GM12878 (cell line): ENCODE measurements at regions not wholly inside any gene's neighbourhood (a gene's known extent, or its start where the extent isn't known, plus 50 kb on each side); places are given as distances from the start of the nearest gene placed in this dataset.

Experiments used
- ATAC-seq: fragments of 200-7000 bp; cut with Tn5 transposase; 3 replicates; pipeline ENCODE4 v1.9.1; 2020; ENCODE audit warnings: mild to moderate bottlenecking, moderate library complexity
- BruUV-seq: library from RNA; stranded (reverse); fragments of 400-500 nt; replicated peaks from 2 replicates; lab custom pipeline; 2021; lab: Mats Ljungman, UMichigan
- CTCF ChIA-PET: fragments of 300-600 bp; sonication (Branson Sonifier 250); formaldehyde crosslinking; extraction: SDS; loops from one replicate; lab custom pipeline; 2021; ENCODE audit warnings: inconsistent platforms; lab: Yijun Ruan, JAX
- POLR2A ChIA-PET: fragments of 350-600 bp; formaldehyde crosslinking; extraction: SDS; loops from one replicate; lab custom pipeline; 2021; ENCODE audit warnings: inconsistent platforms; lab: Charles Lee
- RAD21 ChIA-PET: fragments of 300-600 bp; sonication (Branson Sonifier 250); formaldehyde crosslinking; loops from one replicate; lab custom pipeline; 2023; ENCODE audit warnings: antibody characterized with exemption; ENCODE audit not compliant: unreplicated experiment; lab: Charles Lee
- SMC1A ChIA-PET: fragments of 300-600 bp; sonication (Branson Sonifier 250); formaldehyde crosslinking; loops from one replicate; lab custom pipeline; 2023; ENCODE audit not compliant: unreplicated experiment, uncharacterized antibody; lab: Charles Lee
- DNase-seq: peaks from one replicate; pipeline ENCODE4 v3.0.0-alpha.2; 2011; ENCODE audit warnings: low read depth, low spot score
- FAIRE-seq: peaks from 3 replicates; lab custom pipeline; 2011; peaks lifted over from hg19 to GRCh38; lab: Jason Lieb, UNC
- H2AFZ ChIP-seq: 2 replicates; pipeline ENCODE4 v1.6.0; 2011; ENCODE audit warnings: low read depth, low read length, control low read depth; ENCODE audit not compliant: control insufficient read depth
- H3K27ac ChIP-seq: 2 replicates; pipeline ENCODE4 v1.5.1; 2011; ENCODE audit warnings: control low read depth; ENCODE audit not compliant: control insufficient read depth, insufficient read depth
- H3K27me3 ChIP-seq, 2 experiments: replicated peaks in 1 of 2; 2 replicates each; pipeline versions ENCODE4 v1.6.0 to v1.6.1; 2011; ENCODE audit warnings: low read length in 1 of 2; ENCODE audit not compliant: control insufficient read depth in 2 of 2, insufficient read depth in 2 of 2
- H3K36me3 ChIP-seq, 2 experiments: 2 replicates each; pipeline ENCODE4 v1.5.1; 2011; ENCODE audit warnings: low read length in 1 of 2; ENCODE audit not compliant: control insufficient read depth in 2 of 2, insufficient read depth in 2 of 2
- H3K4me1 ChIP-seq: 2 replicates; pipeline ENCODE4 v1.6.1; 2011; ENCODE audit warnings: mild to moderate bottlenecking, low read length, moderate library complexity, mixed read lengths; ENCODE audit not compliant: control insufficient read depth, insufficient read depth
- H3K4me2 ChIP-seq: 2 replicates; pipeline ENCODE4 v1.6.0; 2011; ENCODE audit warnings: control low read depth; ENCODE audit not compliant: control insufficient read depth, insufficient read depth
- H3K4me3 ChIP-seq: fragments of 200-600 bp; sonication (generic); 2 replicates; pipeline ENCODE4 v1.5.1; 2016
- H3K79me2 ChIP-seq: 2 replicates; pipeline ENCODE4 v1.6.0; 2011; ENCODE audit warnings: low read length; ENCODE audit not compliant: control insufficient read depth, insufficient read depth
- H3K9ac ChIP-seq: 2 replicates; pipeline ENCODE4 v1.8.0; 2011; ENCODE audit warnings: low read length, control low read depth, mixed read lengths; ENCODE audit not compliant: control insufficient read depth, insufficient read depth
- H3K9me3 ChIP-seq: replicated peaks from 3 replicates; pipeline ENCODE4 v1.5.1; 2011; ENCODE audit warnings: mild to moderate bottlenecking, low read length; ENCODE audit not compliant: control insufficient read depth, insufficient read depth
- H4K20me1 ChIP-seq: 2 replicates; pipeline ENCODE4 v1.6.0; 2011; ENCODE audit not compliant: control insufficient read depth, insufficient read depth
- CHD4 ChIP-seq: fragments of 200-600 bp; sonication (generic); IDR thresholded peaks from 2 replicates; pipeline ENCODE4 v1.6.1; 2016; ENCODE audit warnings: mild to moderate bottlenecking
- E4F1 ChIP-seq: fragments of 450-650 bp; IDR thresholded peaks from 2 replicates; pipeline ENCODE4 v1.6.1; 2018; ENCODE audit warnings: borderline replicate concordance, mild to moderate bottlenecking; ENCODE audit not compliant: partially characterized antibody
- IRF4 ChIP-seq: IDR thresholded peaks from 2 replicates; pipeline ENCODE4 v1.6.1; 2011; ENCODE audit warnings: low read depth, low read length
- SKIL ChIP-seq: fragments of 450-650 bp; IDR thresholded peaks from 2 replicates; pipeline ENCODE4 v1.6.1; 2017; ENCODE audit warnings: mild to moderate bottlenecking, low read depth, inconsistent platforms; ENCODE audit not compliant: poor library complexity, severe bottlenecking
- SP1 ChIP-seq: IDR thresholded peaks from one replicate; pipeline ENCODE4 v1.6.1; 2011; ENCODE audit warnings: low read depth, low read length
- TCF12 ChIP-seq: IDR thresholded peaks from 2 replicates; pipeline ENCODE4 v1.6.1; 2011; ENCODE audit warnings: low read depth, mild to moderate bottlenecking, low read length
- TCF3 ChIP-seq: IDR thresholded peaks from 2 replicates; pipeline ENCODE4 v1.6.1; 2012; ENCODE audit warnings: low read depth, mild to moderate bottlenecking, low read length, borderline replicate concordance; ENCODE audit not compliant: insufficient read depth
- WRNIP1 ChIP-seq: IDR thresholded peaks from 2 replicates; pipeline ENCODE4 v1.6.1; 2011; ENCODE audit warnings: low read depth, low read length, improper control_type of control experiment, borderline replicate concordance
- ZNF687 ChIP-seq: fragments of 450-650 bp; IDR thresholded peaks from 2 replicates; pipeline ENCODE4 v1.6.1; 2017; ENCODE audit warnings: mild to moderate bottlenecking, moderate library complexity
- WGBS: methylation state at CpG from one replicate; pipeline ENCODE4 v1.1.6; 2016; ENCODE audit warnings: low lambda C conversion rate; ENCODE audit not compliant: insufficient replicate concordance, insufficient coverage; ENCODE audit errors: missing lambda C conversion rate; 5-methylcytosine and 5-hydroxymethylcytosine counted together
- in situ Hi-C: fragments of 300-500 bp; cut with MboI; formaldehyde crosslinking; loops from 9 replicates; pipeline ENCODE4 v1.14.3; 2018; ENCODE audit warnings: mixed read lengths
- intact Hi-C: fragments of 100-400 bp; cut with micrococcal nuclease; formaldehyde crosslinking; loops from one replicate; pipeline ENCODE4 v1.14.2; 2022; ENCODE audit not compliant: unreplicated experiment

- no peak for TF ChIP-seq WRNIP1
- TF ChIP-seq TCF12, result no peak
- TF ChIP-seq TCF3, result no peak
- no peak for TF ChIP-seq SKIL
- TF ChIP-seq CHD4, result no peak
These were observed 346.5 kb downstream of the TMEM135 start (continued) for GRCh38 chr11:87384078-87384729.

GRCh38 chr11:87374038-87374807 lies 336.5 kb downstream of the TMEM135 start:
- no peak overlapping the region for H3K4me3 ChIP-seq
- no peak for FAIRE-seq
- in situ Hi-C loops (loop anchor here (25.0 kb wide), 1 partner anchor 1513 kb away; no protein-coding TSS in a partner anchor), intact Hi-C loops (no loop called here)
- WGBS, result 1% methylated on average over 4 of the region's 4 CpGs
- BruUV-seq, result no TSS peak
- H3K4me1 ChIP-seq, result no peaks in the 10 kb centered on the region
- POLR2A ChIA-PET, result no interaction called here
- no peaks in the 10 kb centered on the region for H3K36me3 ChIP-seq
- H3K9me3 ChIP-seq, result no peaks in the 10 kb centered on the region
- RAD21 ChIA-PET, result no interaction called here
- no peak for ATAC-seq
- H3K27me3 ChIP-seq, result peaks cover 0 to 1% of the 10 kb centered on the region in 2 experiments; a peak in 2 of 4 replicates
- H4K20me1 ChIP-seq, result no peaks in the 10 kb centered on the region
- no peak overlapping the region for H2AFZ ChIP-seq
- no peak for DNase-seq
- no peaks in the 10 kb centered on the region for H3K79me2 ChIP-seq
- H3K9ac ChIP-seq, result no peak overlapping the region
- no peak overlapping the region for H3K4me2 ChIP-seq
- SMC1A ChIA-PET, result no interaction called here
- CTCF ChIA-PET, result no interaction called here
- H3K27ac ChIP-seq, result no peak overlapping the region
- no peak for TF ChIP-seq ZNF687
- TF ChIP-seq TCF12, result no peak
- TF ChIP-seq IRF4, result no peak
- TF ChIP-seq E4F1, result no peak
- TF ChIP-seq SP1, result no peak
